ENCODE measurements at regions not wholly inside any gene's neighbourhood (a gene's known extent, or its start where the extent isn't known, plus 50 kb on each side); places are given as distances from the start of the nearest gene placed in this dataset.

DNA sequence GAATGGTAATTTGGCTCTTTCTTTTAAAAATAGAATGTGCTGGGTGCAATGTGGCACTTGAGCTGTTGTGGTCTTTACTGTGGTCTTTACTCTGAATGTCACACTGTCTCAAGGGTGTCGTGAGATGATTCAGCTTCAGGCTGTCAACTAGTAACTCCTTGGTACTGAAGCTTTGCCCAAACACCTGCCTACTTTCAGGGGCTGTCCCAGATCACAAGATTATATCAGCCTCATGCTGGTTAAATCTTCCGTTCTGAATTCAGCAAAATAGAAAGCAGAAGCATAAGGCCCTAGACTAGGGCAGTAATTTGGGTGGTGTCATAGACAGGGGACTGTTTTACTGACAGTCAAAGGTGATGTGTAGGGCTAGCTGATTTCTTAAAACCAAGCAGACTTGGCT, 110.9 kb downstream of the BAMBI start:
- TF ChIP-seq, protein P1, sequence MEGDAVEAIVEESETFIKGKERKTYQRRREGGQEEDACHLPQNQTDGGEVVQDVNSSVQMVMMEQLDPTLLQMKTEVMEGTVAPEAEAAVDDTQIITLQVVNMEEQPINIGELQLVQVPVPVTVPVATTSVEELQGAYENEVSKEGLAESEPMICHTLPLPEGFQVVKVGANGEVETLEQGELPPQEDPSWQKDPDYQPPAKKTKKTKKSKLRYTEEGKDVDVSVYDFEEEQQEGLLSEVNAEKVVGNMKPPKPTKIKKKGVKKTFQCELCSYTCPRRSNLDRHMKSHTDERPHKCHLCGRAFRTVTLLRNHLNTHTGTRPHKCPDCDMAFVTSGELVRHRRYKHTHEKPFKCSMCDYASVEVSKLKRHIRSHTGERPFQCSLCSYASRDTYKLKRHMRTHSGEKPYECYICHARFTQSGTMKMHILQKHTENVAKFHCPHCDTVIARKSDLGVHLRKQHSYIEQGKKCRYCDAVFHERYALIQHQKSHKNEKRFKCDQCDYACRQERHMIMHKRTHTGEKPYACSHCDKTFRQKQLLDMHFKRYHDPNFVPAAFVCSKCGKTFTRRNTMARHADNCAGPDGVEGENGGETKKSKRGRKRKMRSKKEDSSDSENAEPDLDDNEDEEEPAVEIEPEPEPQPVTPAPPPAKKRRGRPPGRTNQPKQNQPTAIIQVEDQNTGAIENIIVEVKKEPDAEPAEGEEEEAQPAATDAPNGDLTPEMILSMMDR (IDR thresholded peaks at IDR 0.05): no peak
- TF ChIP-seq POLR2A (IDR thresholded peaks at IDR 0.05): no peak

Measured in stomach (tissue), 4 donors.